Cortex of kidney (tissue), 1 donor: ENCODE measurements at regions not wholly inside any gene's neighbourhood (a gene's known extent, or its start where the extent isn't known, plus 50 kb on each side); places are given as distances from the start of the nearest gene placed in this dataset.

ENCODE experiments used
- DNase-seq: peaks from one replicate; lab custom pipeline; 2025; lab: John Stamatoyannopoulos, UW

GRCh38 chr13:104045907-104046306, 979.7 kb upstream of the SLC10A2 start:
- DNase-seq, result no peak

- DNase-seq, result no peak
These were observed 977.0 kb upstream of the SLC10A2 start for GRCh38 chr13:104043184-104043583.

GRCh38 chr13:104034891-104035290, 968.7 kb upstream of the SLC10A2 start:
- DNase-seq, result no peak

- DNase-seq, result no peak
These were observed 959.1 kb upstream of the SLC10A2 start for GRCh38 chr13:104025303-104025702.

GRCh38 chr13:104024416-104025170, 958.4 kb upstream of the SLC10A2 start:
- DNase-seq, result no peak

- no peak for DNase-seq
These were observed 955.7 kb upstream of the SLC10A2 start for GRCh38 chr13:104021806-104022397.

- no peak for DNase-seq
These were observed 951.1 kb upstream of the SLC10A2 start for GRCh38 chr13:104017317-104017716.

- no peak for DNase-seq
These were observed 949.6 kb upstream of the SLC10A2 start for GRCh38 chr13:104015646-104016396.

GRCh38 chr13:104014803-104015645, 948.8 kb upstream of the SLC10A2 start:
- no peak for DNase-seq

- DNase-seq, result no peak
These were observed 945.5 kb upstream of the SLC10A2 start for GRCh38 chr13:104011505-104012241.

- DNase-seq, result no peak
These were observed 942.6 kb upstream of the SLC10A2 start for GRCh38 chr13:104008541-104009435.

GRCh38 chr13:104008075-104008474, 941.9 kb upstream of the SLC10A2 start:
- no peak for DNase-seq

GRCh38 chr13:104006625-104007075, 940.4 kb upstream of the SLC10A2 start:
- no peak for DNase-seq

- no peak for DNase-seq
These were observed 938.4 kb upstream of the SLC10A2 start for GRCh38 chr13:104004572-104004971.

GRCh38 chr13:104002216-104002615, 936.0 kb upstream of the SLC10A2 start:
- no peak for DNase-seq

- DNase-seq, result no peak
These were observed 935.5 kb upstream of the SLC10A2 start for GRCh38 chr13:104001766-104002165.

GRCh38 chr13:103996733-103997132, 930.5 kb upstream of the SLC10A2 start:
- DNase-seq, result no peak

GRCh38 chr13:103983948-103984347, 917.7 kb upstream of the SLC10A2 start:
- DNase-seq, result no peak

GRCh38 chr13:103976371-103976770, 910.2 kb upstream of the SLC10A2 start:
- no peak for DNase-seq

GRCh38 chr13:103973740-103974139, 907.5 kb upstream of the SLC10A2 start:
- no peak for DNase-seq
